ENCODE measurements at regions not wholly inside any gene's neighbourhood (a gene's known extent, or its start where the extent isn't known, plus 50 kb on each side); places are given as distances from the start of the nearest gene placed in this dataset.
"Not testable (repeated sequence)": the region's sequence is repeated elsewhere in the genome, so short reads cannot be mapped to it uniquely, and the experiment has no call there.

GRCh38 chr9:100774962-100775361 lies 197.1 kb downstream of the CAVIN4 start:
- in situ Hi-C loops (cut with HindIII; ENCODE audit: low pct_ligation_motif_present, low pct_unique_long_range_greater_than_20kb, low sequenced_read_pairs) = no loop called here
- no peak for DNase-seq

GRCh38 chr9:100775912-100776311 lies 198.0 kb downstream of the CAVIN4 start:
- in situ Hi-C loops (cut with HindIII; ENCODE audit: low pct_ligation_motif_present, low pct_unique_long_range_greater_than_20kb, low sequenced_read_pairs) = no loop called here
- DNase-seq = no peak

- in situ Hi-C loops (cut with HindIII; ENCODE audit: low pct_ligation_motif_present, low pct_unique_long_range_greater_than_20kb, low sequenced_read_pairs) = no loop called here
- no peak for DNase-seq
These were observed 206.9 kb downstream of the CAVIN4 start for GRCh38 chr9:100784755-100785154.

GRCh38 chr9:100785946-100786345 lies 208.1 kb downstream of the CAVIN4 start:
- in situ Hi-C loops (cut with HindIII; ENCODE audit: low pct_ligation_motif_present, low pct_unique_long_range_greater_than_20kb, low sequenced_read_pairs) = no loop called here
- DNase-seq = no peak

GRCh38 chr9:100794738-100795269 lies 216.9 kb downstream of the CAVIN4 start:
- DNase-seq = no peak
- in situ Hi-C loops (cut with HindIII; ENCODE audit: low pct_ligation_motif_present, low pct_unique_long_range_greater_than_20kb, low sequenced_read_pairs) = no loop called here

GRCh38 chr9:100803956-100804355 lies 224.6 kb upstream of the PLPPR1 start:
- no peak for DNase-seq
- in situ Hi-C loops (cut with HindIII; ENCODE audit: low pct_ligation_motif_present, low pct_unique_long_range_greater_than_20kb, low sequenced_read_pairs) = no loop called here

- in situ Hi-C loops (cut with HindIII; ENCODE audit: low pct_ligation_motif_present, low pct_unique_long_range_greater_than_20kb, low sequenced_read_pairs) = no loop called here
- DNase-seq = no peak
These were observed 216.9 kb upstream of the PLPPR1 start for GRCh38 chr9:100811643-100812042.

GRCh38 chr9:100813871-100814270 lies 214.7 kb upstream of the PLPPR1 start:
- in situ Hi-C loops (cut with HindIII; ENCODE audit: low pct_ligation_motif_present, low pct_unique_long_range_greater_than_20kb, low sequenced_read_pairs) = no loop called here

GRCh38 chr9:100819980-100820379 lies 208.5 kb upstream of the PLPPR1 start:
- no peak for DNase-seq
- in situ Hi-C loops (cut with HindIII; ENCODE audit: low pct_ligation_motif_present, low pct_unique_long_range_greater_than_20kb, low sequenced_read_pairs) = no loop called here

More at GRCh38 chr9:100813871-100814270, 214.7 kb upstream of the PLPPR1 start:
- DNase-seq = no peak

- DNase-seq; in situ Hi-C loops (cut with HindIII; ENCODE audit: low pct_ligation_motif_present, low pct_unique_long_range_greater_than_20kb, low sequenced_read_pairs): not testable (repeated sequence)
These were observed 195.5 kb upstream of the PLPPR1 start for GRCh38 chr9:100833035-100833434.

GRCh38 chr9:100838857-100839256 lies 189.7 kb upstream of the PLPPR1 start:
- no peak for DNase-seq
- in situ Hi-C loops (cut with HindIII; ENCODE audit: low pct_ligation_motif_present, low pct_unique_long_range_greater_than_20kb, low sequenced_read_pairs) = no loop called here

- no peak for DNase-seq
- in situ Hi-C loops (cut with HindIII; ENCODE audit: low pct_ligation_motif_present, low pct_unique_long_range_greater_than_20kb, low sequenced_read_pairs) = no loop called here
These were observed 179.8 kb upstream of the PLPPR1 start for GRCh38 chr9:100848726-100849125.

GRCh38 chr9:100852088-100852487 lies 176.4 kb upstream of the PLPPR1 start:
- in situ Hi-C loops (cut with HindIII; ENCODE audit: low pct_ligation_motif_present, low pct_unique_long_range_greater_than_20kb, low sequenced_read_pairs) = no loop called here
- DNase-seq = no peak

- DNase-seq = no peak
- in situ Hi-C loops (cut with HindIII; ENCODE audit: low pct_ligation_motif_present, low pct_unique_long_range_greater_than_20kb, low sequenced_read_pairs) = no loop called here
These were observed 172.3 kb upstream of the PLPPR1 start for GRCh38 chr9:100856238-100856637.

- in situ Hi-C loops (cut with HindIII; ENCODE audit: low pct_ligation_motif_present, low pct_unique_long_range_greater_than_20kb, low sequenced_read_pairs) = no loop called here
- DNase-seq = no peak
These were observed 163.4 kb upstream of the PLPPR1 start for GRCh38 chr9:100865111-100865510.

GRCh38 chr9:100865648-100866047 lies 162.9 kb upstream of the PLPPR1 start:
- in situ Hi-C loops (cut with HindIII; ENCODE audit: low pct_ligation_motif_present, low pct_unique_long_range_greater_than_20kb, low sequenced_read_pairs) = no loop called here
- DNase-seq = no peak

GRCh38 chr9:100869326-100869725 lies 159.2 kb upstream of the PLPPR1 start:
- in situ Hi-C loops (cut with HindIII; ENCODE audit: low pct_ligation_motif_present, low pct_unique_long_range_greater_than_20kb, low sequenced_read_pairs) = no loop called here
- no peak for DNase-seq

- in situ Hi-C loops (cut with HindIII; ENCODE audit: low pct_ligation_motif_present, low pct_unique_long_range_greater_than_20kb, low sequenced_read_pairs) = no loop called here
- no peak for DNase-seq
These were observed 148.6 kb upstream of the PLPPR1 start for GRCh38 chr9:100879884-100880283.

GRCh38 chr9:100880284-100880683 lies 148.2 kb upstream of the PLPPR1 start:
- in situ Hi-C loops (cut with HindIII; ENCODE audit: low pct_ligation_motif_present, low pct_unique_long_range_greater_than_20kb, low sequenced_read_pairs) = no loop called here
- DNase-seq = no peak

GRCh38 chr9:100884518-100884917 lies 144.0 kb upstream of the PLPPR1 start:
- in situ Hi-C loops (cut with HindIII; ENCODE audit: low pct_ligation_motif_present, low pct_unique_long_range_greater_than_20kb, low sequenced_read_pairs) = no loop called here
- DNase-seq = no peak

GRCh38 chr9:100890321-100890720 lies 138.2 kb upstream of the PLPPR1 start:
- in situ Hi-C loops (cut with HindIII; ENCODE audit: low pct_ligation_motif_present, low pct_unique_long_range_greater_than_20kb, low sequenced_read_pairs) = no loop called here
- no peak for DNase-seq
